Epithelial cell of proximal tubule (primary cell): ENCODE measurements at regions not wholly inside any gene's neighbourhood (a gene's known extent, or its start where the extent isn't known, plus 50 kb on each side); places are given as distances from the start of the nearest gene placed in this dataset.
"Not testable (repeated sequence)": the region's sequence is repeated elsewhere in the genome, so short reads cannot be mapped to it uniquely, and the experiment has no call there.

Experiments used
- DNase-seq: peaks from one replicate; pipeline ENCODE4 v3.0.0-alpha.2; 2011; ENCODE audit warnings: low read depth
- H3K4me3 ChIP-seq: 2 replicates; pipeline ENCODE4 v1.5.1; 2011; ENCODE audit warnings: low read depth, mild to moderate bottlenecking, low read length
- TF ChIP-seq, protein P1 (sequence below): conservative IDR thresholded peaks from 2 replicates; pipeline ENCODE4 v1.5.1; 2012; ENCODE audit warnings: low read depth, mild to moderate bottlenecking, low read length

DNA sequence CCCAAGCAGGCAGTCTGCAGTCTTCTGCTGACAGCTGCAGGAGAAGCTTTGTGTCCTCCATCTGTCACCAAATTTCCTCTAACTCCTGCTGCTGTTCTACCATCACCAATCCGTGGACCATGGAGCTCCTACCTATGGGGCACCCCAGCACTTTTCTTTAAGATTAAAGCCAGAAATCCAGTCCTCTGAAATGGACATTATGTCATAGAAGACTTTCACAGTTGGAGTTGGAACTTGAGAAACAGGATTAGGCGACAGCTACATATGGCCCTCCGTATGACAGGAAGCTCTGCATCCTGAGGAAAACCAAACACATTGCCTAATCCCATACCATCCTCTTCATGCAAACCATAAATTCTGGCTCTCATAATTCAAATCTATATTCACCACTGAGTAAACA is 470.6 kb upstream of the GALNTL6 start:
- DNase-seq: no peak
- H3K4me3 ChIP-seq: no peak overlapping the region
- TF ChIP-seq, protein P1, sequence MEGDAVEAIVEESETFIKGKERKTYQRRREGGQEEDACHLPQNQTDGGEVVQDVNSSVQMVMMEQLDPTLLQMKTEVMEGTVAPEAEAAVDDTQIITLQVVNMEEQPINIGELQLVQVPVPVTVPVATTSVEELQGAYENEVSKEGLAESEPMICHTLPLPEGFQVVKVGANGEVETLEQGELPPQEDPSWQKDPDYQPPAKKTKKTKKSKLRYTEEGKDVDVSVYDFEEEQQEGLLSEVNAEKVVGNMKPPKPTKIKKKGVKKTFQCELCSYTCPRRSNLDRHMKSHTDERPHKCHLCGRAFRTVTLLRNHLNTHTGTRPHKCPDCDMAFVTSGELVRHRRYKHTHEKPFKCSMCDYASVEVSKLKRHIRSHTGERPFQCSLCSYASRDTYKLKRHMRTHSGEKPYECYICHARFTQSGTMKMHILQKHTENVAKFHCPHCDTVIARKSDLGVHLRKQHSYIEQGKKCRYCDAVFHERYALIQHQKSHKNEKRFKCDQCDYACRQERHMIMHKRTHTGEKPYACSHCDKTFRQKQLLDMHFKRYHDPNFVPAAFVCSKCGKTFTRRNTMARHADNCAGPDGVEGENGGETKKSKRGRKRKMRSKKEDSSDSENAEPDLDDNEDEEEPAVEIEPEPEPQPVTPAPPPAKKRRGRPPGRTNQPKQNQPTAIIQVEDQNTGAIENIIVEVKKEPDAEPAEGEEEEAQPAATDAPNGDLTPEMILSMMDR: no peak

- no peak for DNase-seq
- TF ChIP-seq, protein P1: no peak
- no peak overlapping the region for H3K4me3 ChIP-seq
Measured at GRCh38 chr4:171340258-171340657, 472.9 kb upstream of the GALNTL6 start.

DNA sequence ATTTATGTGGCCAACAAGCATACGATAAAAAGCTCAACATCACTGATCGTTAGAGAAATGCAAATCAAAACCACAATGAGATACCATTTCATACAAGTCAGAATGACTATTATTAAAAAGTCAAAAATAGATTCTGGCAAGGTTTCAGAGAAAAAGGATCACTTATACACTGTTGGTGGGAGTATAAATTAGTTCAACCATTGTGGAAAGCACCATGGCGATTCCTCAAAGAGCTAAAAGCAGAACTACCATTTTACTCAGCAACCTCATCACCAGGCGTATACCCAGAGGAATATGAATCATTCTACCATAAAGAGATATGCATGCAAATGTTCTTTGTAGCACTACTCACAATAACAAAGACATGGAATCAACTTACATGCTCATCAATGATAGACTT is 478.7 kb upstream of the GALNTL6 start:
- TF ChIP-seq, protein P1: no peak
- no peak for DNase-seq
- no peak overlapping the region for H3K4me3 ChIP-seq

DNA sequence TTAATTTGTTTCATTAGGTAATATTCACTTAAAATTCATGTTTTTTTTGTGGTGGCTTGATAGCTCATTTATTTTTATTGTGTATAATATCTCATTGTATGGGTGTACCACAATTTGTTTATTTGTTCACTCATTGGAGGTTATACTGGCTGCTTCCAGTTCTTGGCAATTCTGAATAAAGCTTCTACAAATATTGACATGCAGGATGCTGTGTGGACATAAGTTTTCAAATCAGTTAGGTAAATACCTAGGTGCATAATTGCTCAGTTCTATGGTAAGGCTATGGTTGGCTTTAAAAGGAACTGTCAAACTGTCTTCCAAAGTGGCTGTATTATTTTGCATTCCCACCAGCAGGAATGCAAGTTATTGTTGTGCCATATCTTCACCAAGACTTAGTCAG is 504.5 kb upstream of the GALNTL6 start:
- TF ChIP-seq, protein P1: no peak
- H3K4me3 ChIP-seq: no peak overlapping the region
- DNase-seq: no peak

DNA sequence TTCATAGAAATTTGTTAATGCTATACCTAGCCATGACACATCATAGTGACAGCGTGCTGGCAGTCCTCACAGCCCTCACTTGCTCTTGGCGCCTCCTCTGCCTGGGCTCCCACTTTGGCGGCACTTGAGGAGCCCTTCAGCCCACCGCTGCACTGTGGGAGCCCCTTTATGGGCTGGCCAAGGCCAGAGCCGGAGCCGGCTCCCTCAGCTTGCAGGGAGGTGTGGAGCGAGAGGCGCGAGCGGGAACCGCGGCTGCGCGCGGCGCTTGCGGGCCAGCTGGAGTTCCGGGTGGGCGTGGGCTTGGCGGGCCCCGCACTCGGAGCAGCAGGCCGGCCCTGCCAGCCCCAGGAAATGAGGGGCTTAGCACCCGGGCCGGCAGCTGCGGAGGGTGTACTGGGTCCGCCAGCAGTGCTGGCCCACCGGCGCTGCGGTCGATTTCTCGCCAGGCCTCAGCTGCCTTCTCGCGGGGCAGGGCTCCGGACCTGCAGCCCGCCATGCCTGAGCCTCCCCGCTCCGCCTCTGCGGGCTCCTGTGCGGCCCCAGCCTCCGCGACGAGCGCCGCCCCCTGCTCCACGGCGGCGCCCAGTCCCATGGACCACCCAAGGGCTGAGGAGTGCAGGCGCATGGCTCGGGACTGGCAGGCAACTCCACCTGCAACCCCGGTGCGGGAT is 515.0 kb upstream of the GALNTL6 start:
- H3K4me3 ChIP-seq, DNase-seq: not testable (repeated sequence)

- TF ChIP-seq, protein P1: no peak
- no peak for DNase-seq
- no peak overlapping the region for H3K4me3 ChIP-seq
Measured at GRCh38 chr4:171288816-171289432, 524.3 kb upstream of the GALNTL6 start.

DNA sequence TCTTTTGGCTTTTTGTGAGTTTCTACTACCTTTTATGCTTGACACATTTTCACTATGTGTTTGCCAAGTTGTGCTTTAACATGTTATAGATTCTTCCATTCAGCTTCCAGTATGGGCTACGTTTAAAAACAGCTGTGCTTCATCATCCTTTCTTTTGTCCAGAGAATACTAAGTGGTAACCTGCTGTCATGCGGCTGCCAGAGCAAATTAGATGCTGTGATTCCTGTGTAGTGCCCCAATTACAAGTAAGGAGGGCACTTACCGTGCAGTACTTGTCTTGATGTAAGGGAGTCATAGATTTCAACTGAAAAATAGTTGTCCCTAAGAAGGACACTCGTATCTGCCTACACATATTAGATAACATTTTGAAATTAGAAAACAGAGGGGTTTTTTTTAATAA is 531.8 kb upstream of the GALNTL6 start:
- H3K4me3 ChIP-seq: no peak overlapping the region
- TF ChIP-seq, protein P1: no peak
- DNase-seq: no peak
